DMS79 (cell line): ENCODE measurements at regions not wholly inside any gene's neighbourhood (a gene's known extent, or its start where the extent isn't known, plus 50 kb on each side); places are given as distances from the start of the nearest gene placed in this dataset.

Experiments used
- DNase-seq: peaks from one replicate; lab custom pipeline; 2025; lab: John Stamatoyannopoulos, UW

GRCh38 chr9:81532251-81532650 is 157.1 kb downstream of the TLE1 start:
- DNase-seq, result no peak

- no peak for DNase-seq
Observed at GRCh38 chr9:81531511-81531910, 157.8 kb downstream of the TLE1 start.

- DNase-seq, result no peak
Observed at GRCh38 chr9:81530846-81531245, 158.5 kb downstream of the TLE1 start.

DNA sequence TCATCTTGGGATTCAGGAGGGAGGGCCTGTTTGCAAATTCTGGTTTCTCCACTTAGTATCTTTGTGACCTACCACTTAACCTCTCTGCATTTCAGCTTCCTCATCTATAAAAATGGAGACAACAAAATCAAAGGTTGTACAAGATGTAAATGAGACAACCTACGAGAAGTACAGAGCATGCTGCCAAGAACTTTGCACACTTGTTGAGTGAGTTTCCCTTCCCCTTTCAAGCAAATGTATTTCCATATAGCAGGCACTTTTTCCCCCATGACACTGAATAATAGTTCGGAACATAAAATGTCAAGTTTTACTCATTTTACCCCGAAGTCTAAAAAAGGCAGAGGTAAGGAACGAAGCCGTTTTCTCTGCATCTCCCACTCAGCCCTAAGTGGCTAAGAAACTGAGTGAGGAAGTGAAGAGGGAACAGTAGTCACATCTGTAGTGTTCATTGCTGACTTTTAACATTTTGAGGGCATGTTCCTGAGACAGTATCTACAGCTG is 159.0 kb downstream of the TLE1 start:
- no peak for DNase-seq

- DNase-seq, result no peak
Observed at GRCh38 chr9:81529556-81530193, 159.7 kb downstream of the TLE1 start.

DNA sequence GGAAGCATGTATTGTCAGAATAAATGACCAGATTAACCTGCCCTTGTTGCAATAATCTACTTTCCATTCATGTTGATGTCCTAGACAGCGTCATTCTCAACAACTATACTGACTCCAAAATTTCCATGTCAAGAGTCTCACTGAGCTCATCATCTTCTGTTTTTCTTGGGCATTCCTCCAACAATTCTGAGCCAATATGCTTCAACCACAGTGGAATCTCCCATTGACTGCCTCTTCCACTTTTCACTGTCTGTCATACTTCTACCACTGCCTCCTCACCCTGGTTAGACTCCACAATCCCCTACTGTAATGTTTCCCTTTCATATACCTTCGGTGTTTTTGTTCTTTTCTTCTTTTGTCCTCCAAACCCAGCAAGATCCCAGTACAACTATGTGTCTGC is 162.8 kb downstream of the TLE1 start:
- DNase-seq, result no peak

GRCh38 chr9:81522716-81523551 is 166.4 kb downstream of the TLE1 start:
- DNase-seq, result no peak

GRCh38 chr9:81521892-81522291 is 167.5 kb downstream of the TLE1 start:
- no peak for DNase-seq

DNA sequence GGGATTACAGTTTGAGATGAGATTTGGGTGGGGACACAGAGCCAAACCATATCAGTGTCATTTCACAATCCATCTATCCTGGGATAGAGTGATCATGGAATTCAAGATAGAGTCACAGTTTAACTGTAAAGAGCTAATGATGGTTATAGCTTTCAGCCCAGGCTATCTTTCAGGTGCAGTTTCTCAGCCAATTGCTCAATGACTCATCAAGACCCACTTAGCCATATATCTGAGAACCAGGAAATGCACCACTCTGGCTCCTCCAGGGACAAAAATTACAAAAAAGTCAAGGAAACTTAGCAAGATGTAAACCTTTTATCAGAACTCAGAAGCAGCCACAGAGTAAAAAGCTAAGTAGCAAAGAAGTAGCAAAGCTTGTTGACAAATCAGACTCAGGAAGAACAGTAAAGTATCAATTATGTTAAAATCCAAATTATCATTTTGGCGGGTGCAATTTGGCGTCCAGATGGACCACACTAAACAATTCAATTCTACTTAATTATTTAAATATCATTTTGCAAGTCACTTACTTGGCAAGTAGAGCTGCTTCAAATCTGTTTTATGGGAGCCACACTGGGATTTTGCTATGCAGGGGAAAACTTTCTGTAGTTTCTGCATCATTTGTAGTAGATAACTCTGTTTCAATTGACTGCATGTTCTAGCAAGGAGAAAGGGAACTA is 169.4 kb downstream of the TLE1 start:
- no peak for DNase-seq

GRCh38 chr9:81517954-81518353 is 171.4 kb downstream of the TLE1 start:
- DNase-seq, result no peak

DNA sequence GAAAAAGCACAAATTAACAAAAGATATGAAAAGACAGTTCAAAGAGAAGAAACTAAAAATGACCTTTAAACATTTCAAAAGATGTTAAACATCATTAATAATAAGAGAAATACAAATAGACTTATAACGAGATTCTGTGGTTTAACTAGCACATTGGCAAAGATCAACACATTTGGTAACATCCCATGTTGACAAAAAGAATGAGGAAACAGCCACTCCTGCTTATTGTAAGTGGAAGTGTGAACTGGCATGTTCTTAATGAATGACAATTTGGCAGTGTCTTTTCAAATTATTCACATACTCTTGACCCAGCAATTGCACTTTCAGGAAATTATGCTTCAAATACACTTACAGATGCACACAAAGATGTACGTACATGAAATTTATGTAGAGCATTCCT is 176.3 kb downstream of the TLE1 start:
- DNase-seq, result no peak

DNA sequence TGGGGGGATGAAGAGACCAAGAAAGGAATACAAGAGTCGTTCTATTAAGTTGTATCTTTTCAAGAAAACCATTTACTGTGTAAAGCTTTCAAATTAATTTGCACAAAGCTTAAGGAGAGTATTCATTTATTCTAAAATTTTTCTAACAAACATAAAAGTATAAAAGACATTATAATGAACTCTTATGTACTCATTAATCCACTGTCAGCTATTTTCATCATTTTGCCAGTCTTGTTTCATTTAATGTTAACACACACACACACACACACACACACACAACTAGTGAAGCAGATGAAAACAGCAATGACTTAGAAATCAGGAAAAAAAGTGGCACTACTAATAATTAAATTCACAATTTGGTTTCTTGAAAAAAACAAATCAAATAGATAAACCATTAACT is 176.7 kb downstream of the TLE1 start:
- no peak for DNase-seq

DNA sequence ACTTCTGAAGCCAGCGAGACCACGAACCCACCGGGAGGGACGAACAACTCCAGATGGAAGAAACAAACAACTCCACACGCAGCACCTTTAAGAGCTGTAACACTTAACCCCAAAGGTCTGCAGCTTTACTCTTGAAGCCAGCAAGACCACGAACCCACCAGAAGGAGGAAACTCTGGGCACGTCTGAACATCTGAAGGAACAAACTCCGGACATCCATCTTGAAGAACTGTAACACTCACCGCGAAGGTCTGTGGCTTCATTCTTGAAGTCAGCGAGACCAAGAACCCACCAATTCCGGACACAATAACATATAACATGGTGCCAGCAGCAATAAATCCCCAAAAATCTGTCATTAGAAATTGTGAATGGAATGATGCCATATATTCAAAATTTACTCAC is 180.9 kb downstream of the TLE1 start:
- DNase-seq, result no peak

- no peak for DNase-seq
Observed at GRCh38 chr9:81506941-81507864, 182.1 kb downstream of the TLE1 start.

- DNase-seq, result no peak
Observed at GRCh38 chr9:81499594-81499993, 189.8 kb downstream of the TLE1 start.

DNA sequence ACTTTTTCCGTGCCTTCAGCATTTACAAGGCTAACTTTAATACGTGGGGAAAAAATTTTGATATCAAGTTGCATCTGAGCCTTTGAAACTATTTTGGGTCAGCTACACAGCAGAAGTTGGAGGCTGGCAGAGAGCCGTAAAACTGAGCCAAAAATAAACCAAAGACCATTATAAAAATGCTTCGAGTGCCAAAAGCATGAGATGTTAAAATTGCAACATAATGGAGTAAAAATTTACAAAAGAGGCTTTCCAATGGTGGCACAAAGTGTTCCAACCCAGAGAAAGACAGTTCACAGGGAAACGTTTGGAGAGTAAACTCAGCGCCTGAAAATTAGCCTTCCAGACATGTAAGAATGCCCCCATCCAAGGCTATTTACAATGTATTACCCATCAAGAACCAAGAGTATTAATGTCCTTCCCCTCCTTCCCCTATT is 190.3 kb downstream of the TLE1 start:
- DNase-seq, result no peak

- DNase-seq, result no peak
Observed at GRCh38 chr9:81498576-81498975, 190.8 kb downstream of the TLE1 start.

DNA sequence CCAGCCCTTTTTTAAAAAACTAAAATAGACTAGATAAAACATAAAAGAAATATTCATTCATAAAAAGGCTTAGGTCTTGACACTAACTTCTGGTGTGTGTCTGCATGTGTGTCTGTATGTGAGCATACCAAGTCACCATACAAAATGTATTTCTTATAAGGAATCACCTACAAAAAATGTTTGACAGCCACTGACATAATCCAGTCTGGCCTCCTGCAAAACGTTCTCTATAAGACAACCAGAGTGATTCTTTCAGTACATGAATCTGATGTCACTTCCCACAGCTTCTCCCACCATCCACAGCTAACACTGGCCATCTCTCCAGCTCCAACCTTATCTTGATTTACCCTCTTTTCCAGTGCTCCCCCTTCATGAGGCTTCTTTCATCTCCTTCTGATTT is 192.3 kb downstream of the TLE1 start:
- DNase-seq, result no peak

GRCh38 chr9:81492710-81493447 is 196.5 kb downstream of the TLE1 start:
- no peak for DNase-seq

DNA sequence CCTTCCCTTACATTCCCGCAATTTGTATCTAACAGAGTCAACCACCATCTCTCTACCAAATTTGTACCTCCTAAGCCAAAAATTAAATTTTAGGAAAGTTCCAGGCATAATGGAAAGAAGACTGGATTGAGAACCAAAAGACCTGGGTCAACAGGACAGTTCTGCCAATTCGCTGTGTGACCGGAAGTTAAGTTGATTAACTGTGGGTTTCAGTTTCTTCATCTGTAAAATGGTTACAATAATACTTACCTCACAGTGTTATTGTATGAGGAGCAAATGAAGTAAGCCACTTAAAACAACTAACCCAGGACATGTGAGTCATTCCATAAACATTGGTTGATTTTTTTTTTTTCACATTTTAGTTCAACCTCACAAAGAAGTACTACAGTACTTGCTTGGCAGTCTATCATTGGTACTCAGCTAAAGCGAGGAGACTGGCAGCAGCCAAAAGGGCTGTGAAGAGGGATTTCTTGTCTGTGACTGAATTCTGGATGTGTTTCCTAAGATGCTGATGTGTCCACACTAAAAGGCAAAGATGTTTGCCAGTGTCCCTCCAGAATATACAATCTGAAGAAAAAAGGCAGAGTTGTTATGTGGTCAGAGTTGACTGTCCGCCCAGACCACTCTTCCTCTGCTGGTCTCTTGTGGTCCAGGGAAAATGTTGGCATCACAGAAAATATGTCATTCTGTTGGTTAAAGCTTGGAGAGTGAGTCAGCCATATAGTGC is 198.6 kb downstream of the TLE1 start:
- no peak for DNase-seq
